ENCODE measurements at regions not wholly inside any gene's neighbourhood (a gene's known extent, or its start where the extent isn't known, plus 50 kb on each side); places are given as distances from the start of the nearest gene placed in this dataset.
A peak's percentile ranks its signal among the peaks of the same experiment; 100 is the strongest.

DNA sequence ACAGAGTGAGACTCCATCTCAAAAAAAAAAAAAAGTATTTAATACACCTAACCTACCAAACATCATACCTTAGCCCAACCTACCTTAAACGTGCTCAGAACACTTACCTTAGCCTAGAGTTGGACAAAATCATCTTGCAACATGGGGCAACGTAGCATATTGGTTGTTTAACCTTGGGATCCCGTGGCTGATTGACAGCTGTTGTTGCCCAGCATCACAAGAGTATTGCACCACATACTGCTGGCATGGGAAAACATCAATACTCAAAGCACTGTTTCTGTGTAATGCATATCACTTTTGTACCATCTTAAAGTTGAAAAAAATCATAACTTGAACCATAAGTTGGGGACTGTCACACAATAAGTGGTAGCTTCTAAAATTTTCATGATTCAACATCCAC, 73.8 kb upstream of the MIR17HG start:
- TF ChIP-seq, protein P1, sequence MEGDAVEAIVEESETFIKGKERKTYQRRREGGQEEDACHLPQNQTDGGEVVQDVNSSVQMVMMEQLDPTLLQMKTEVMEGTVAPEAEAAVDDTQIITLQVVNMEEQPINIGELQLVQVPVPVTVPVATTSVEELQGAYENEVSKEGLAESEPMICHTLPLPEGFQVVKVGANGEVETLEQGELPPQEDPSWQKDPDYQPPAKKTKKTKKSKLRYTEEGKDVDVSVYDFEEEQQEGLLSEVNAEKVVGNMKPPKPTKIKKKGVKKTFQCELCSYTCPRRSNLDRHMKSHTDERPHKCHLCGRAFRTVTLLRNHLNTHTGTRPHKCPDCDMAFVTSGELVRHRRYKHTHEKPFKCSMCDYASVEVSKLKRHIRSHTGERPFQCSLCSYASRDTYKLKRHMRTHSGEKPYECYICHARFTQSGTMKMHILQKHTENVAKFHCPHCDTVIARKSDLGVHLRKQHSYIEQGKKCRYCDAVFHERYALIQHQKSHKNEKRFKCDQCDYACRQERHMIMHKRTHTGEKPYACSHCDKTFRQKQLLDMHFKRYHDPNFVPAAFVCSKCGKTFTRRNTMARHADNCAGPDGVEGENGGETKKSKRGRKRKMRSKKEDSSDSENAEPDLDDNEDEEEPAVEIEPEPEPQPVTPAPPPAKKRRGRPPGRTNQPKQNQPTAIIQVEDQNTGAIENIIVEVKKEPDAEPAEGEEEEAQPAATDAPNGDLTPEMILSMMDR (IDR thresholded peaks at IDR 0.05) = no peak
- Mint-ChIP-seq H3K27ac (no peak overlapping the region), H3K4me1 (no peaks in the 10 kb centered on the region), H3K9me3 (peaks cover 4% of the 10 kb centered on the region), H3K27me3 (peaks cover 10% of the 10 kb centered on the region), H3K36me3 (ENCODE audit: low read depth) (no peaks in the 10 kb centered on the region), H3K4me3 (no peak overlapping the region)
- intact Hi-C loops (cut with micrococcal nuclease) = no loop called here
- ChIA-PET POLR2A (no interaction called here), CTCF (interaction anchor here (0.7 kb wide), 1 partner anchor 8 kb away, joined by 3 read pairs; no protein-coding TSS in a partner anchor)
- ATAC-seq (ENCODE audit: low read depth) (no peak), DNase-seq (no peak)

DNA sequence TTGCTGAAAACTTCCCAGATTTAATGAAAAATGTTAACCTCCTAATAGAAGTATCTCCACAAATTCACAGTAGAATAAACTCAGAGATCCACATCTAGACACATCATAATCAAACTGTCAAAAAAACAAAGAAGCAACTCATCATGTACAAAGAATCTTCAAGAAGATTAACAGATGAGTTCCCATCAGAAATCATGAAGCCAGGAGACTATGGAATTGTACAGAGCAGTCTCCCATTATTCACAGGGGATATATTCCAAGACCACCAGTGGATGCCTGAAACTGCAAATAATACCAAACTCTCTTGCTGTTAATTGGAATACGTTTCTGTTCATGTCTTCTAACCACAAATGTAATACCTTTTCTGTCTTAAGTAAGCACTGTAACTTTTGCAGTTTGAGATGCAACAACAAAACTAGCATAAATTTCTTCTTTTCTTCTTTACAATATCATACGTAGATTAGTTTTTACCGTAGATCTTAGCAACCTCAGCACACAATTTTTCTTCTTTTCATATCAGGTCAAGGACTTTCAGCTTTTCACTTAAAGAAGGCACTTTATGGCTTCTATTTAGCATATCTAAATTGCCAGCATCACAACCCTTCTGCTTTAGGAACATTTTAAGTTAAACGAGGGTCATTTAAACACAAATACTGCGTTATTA, 70.3 kb upstream of the MIR17HG start:
- H3K27me3 Mint-ChIP-seq = peaks cover 9% of the 10 kb centered on the region
- intact Hi-C loops (cut with micrococcal nuclease) = no loop called here
- H3K4me3 Mint-ChIP-seq = no peak overlapping the region
- CTCF ChIA-PET = no interaction called here
- H3K27ac Mint-ChIP-seq = no peak overlapping the region
- ATAC-seq (ENCODE audit: low read depth) (no peak), DNase-seq (no peak)
- POLR2A ChIA-PET = no interaction called here
- H3K36me3 Mint-ChIP-seq (ENCODE audit: low read depth) = no peaks in the 10 kb centered on the region
- TF ChIP-seq, protein P1 (IDR thresholded peaks at IDR 0.05) = no peak
- H3K9me3 Mint-ChIP-seq = peaks cover 4% of the 10 kb centered on the region
- H3K4me1 Mint-ChIP-seq = no peaks in the 10 kb centered on the region

DNA sequence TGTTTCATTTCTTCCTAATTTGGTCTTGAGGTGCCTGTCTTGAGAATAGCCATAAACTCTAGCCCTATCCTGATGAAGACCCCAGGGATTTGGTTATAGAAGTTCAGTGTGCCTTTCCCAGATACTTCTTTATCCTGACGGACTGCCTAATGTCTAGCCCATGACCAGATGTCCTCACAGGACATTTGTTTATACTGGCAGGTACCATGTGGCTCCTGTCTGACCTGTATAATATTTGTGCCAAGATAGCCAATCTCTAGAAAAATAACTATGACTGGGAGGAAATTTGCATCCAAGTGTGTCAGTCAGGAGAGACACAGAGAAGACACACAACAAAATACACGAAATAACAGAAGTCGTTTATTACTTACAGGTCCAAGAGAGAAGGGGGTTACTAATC, 69.2 kb upstream of the MIR17HG start:
- H3K27ac Mint-ChIP-seq = no peak overlapping the region
- POLR2A ChIA-PET = no interaction called here

DNA sequence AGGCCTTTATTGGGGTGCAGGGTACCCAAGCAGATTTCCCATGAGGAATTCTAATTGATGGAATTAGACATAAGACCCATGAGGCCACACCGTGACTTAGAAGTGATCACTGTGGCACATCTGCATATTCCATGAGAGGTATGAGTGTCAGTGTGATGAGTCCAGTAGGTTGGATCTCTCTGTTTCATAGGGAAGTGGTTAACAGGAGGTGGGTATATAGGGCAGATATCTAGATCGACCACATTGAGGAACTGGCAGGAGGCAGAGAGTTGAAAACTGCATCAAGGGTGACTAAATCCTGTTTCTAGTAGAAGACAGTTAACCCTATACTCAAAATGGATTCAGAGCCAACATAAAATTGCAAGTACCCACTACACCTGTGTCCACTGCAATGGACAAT, 68.6 kb upstream of the MIR17HG start:
- no peaks in the 10 kb centered on the region for H3K4me1 Mint-ChIP-seq
- H3K27ac Mint-ChIP-seq = no peak overlapping the region
- no peaks in the 10 kb centered on the region for H3K36me3 Mint-ChIP-seq (ENCODE audit: low read depth)
- TF ChIP-seq, protein P1 (IDR thresholded peaks at IDR 0.05) = no peak
- ATAC-seq (ENCODE audit: low read depth) = peak; percentile 57
- no peak for DNase-seq
- ChIA-PET CTCF (no interaction called here), POLR2A (no interaction called here)
- intact Hi-C loops (cut with micrococcal nuclease) = no loop called here
- peaks cover 6% of the 10 kb centered on the region for H3K27me3 Mint-ChIP-seq
- H3K9me3 Mint-ChIP-seq = peaks cover 4% of the 10 kb centered on the region
- H3K4me3 Mint-ChIP-seq = no peak overlapping the region

More for the DNA sequence above, 69.2 kb upstream of the MIR17HG start:
- Mint-ChIP-seq H3K27me3 (peaks cover 8% of the 10 kb centered on the region), H3K4me1 (no peaks in the 10 kb centered on the region), H3K4me3 (no peak overlapping the region), H3K36me3 (ENCODE audit: low read depth) (no peaks in the 10 kb centered on the region), H3K9me3 (peaks cover 4% of the 10 kb centered on the region)
- DNase-seq = no peak
- CTCF ChIA-PET = no interaction called here
- no peak for ATAC-seq (ENCODE audit: low read depth)
- intact Hi-C loops (cut with micrococcal nuclease) = no loop called here
- TF ChIP-seq, protein P1 (IDR thresholded peaks at IDR 0.05) = no peak

DNA sequence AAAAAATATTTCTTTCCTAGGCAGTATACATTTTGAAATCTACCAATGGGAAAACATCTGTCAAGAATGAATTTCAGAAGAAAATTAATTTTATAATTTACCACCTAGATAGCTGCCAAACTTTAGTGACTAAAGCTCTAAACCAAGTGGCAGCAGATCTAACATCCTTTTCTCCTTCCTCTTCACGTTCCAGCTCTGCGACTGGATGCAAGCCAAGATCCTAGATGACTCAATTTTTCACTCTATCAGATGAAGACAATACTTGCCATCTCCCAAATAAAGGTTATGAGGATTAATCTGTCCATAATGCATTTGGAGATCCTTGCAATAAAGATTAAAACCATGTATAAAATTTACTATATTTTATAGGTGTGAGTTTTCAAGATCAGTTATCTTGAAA, 66.7 kb upstream of the MIR17HG start:
- ATAC-seq (ENCODE audit: low read depth) (no peak), DNase-seq (no peak)
- intact Hi-C loops (cut with micrococcal nuclease) = no loop called here
- Mint-ChIP-seq H3K4me3 (no peak overlapping the region), H3K27me3 (peaks cover 6% of the 10 kb centered on the region), H3K36me3 (ENCODE audit: low read depth) (no peaks in the 10 kb centered on the region), H3K27ac (no peak overlapping the region), H3K4me1 (no peaks in the 10 kb centered on the region), H3K9me3 (peaks cover 4% of the 10 kb centered on the region)
- ChIA-PET CTCF (no interaction called here), POLR2A (no interaction called here)
- TF ChIP-seq, protein P1 (IDR thresholded peaks at IDR 0.05) = no peak
